ENCODE measurements at regions not wholly inside any gene's neighbourhood (a gene's known extent, or its start where the extent isn't known, plus 50 kb on each side); places are given as distances from the start of the nearest gene placed in this dataset.

- no peak for TF ChIP-seq BHLHE40 (IDR thresholded peaks at IDR 0.05; ENCODE audit: low read length)
- no peak for TF ChIP-seq TOE1 (IDR thresholded peaks at IDR 0.05; ENCODE audit: borderline replicate concordance)
- no peak for TF ChIP-seq TOE1 (CRISPR knock-in tag; IDR thresholded peaks at IDR 0.05; ENCODE audit: borderline replicate concordance, low read depth)
- TF ChIP-seq ZNF395 (CRISPR knock-in tag; IDR thresholded peaks at IDR 0.05): no peak
- TF ChIP-seq CTCF (IDR thresholded peaks at IDR 0.05 in 2 of 3, conservative IDR thresholded peaks at IDR 0.05 in 1 of 3; ENCODE audit: insufficient read depth in 2 of 3, low read depth in 1 of 3, low read length in 3 of 3): no peak
- TF ChIP-seq CC2D1A (IDR thresholded peaks at IDR 0.05): no peak
- no peak for TF ChIP-seq BMI1 (IDR thresholded peaks at IDR 0.05; ENCODE audit: low read length)
- TF ChIP-seq PHB2 (IDR thresholded peaks at IDR 0.05; ENCODE audit: low read depth): no peak
- no peak for TF ChIP-seq RCOR1 (IDR thresholded peaks at IDR 0.05; ENCODE audit: borderline replicate concordance in 1 of 2, low read depth in 2 of 2, low read length in 2 of 2)
These were observed 302.0 kb downstream of the TFEC start for GRCh38 chr7:115728518-115728917.
